ENCODE measurements at regions not wholly inside any gene's neighbourhood (a gene's known extent, or its start where the extent isn't known, plus 50 kb on each side); places are given as distances from the start of the nearest gene placed in this dataset.

- no peaks in the 10 kb centered on the region for H3K36me3 Mint-ChIP-seq (ENCODE audit: low read depth, unreplicated experiment)
- DNase-seq (ENCODE audit: low spot score): no peak
- no peak overlapping the region for H3K4me3 Mint-ChIP-seq (ENCODE audit: unreplicated experiment)
- H3K27me3 Mint-ChIP-seq (ENCODE audit: unreplicated experiment): no peaks in the 10 kb centered on the region
- no peak overlapping the region for H3K27ac Mint-ChIP-seq (ENCODE audit: unreplicated experiment)
- TF ChIP-seq CTCF (IDR thresholded peaks at IDR 0.05; ENCODE audit: unreplicated experiment): no peak
- no peaks in the 10 kb centered on the region for H3K9me3 Mint-ChIP-seq (ENCODE audit: unreplicated experiment)
- no peaks in the 10 kb centered on the region for H3K4me1 Mint-ChIP-seq (ENCODE audit: unreplicated experiment)
These were observed 145.9 kb upstream of the FST start for GRCh38 chr5:53334431-53334941.

GRCh38 chr5:53335115-53335514, 145.3 kb upstream of the FST start:
- no peak for TF ChIP-seq CTCF (IDR thresholded peaks at IDR 0.05; ENCODE audit: unreplicated experiment)
- Mint-ChIP-seq H3K4me1 (ENCODE audit: unreplicated experiment) (no peaks in the 10 kb centered on the region), H3K9me3 (ENCODE audit: unreplicated experiment) (no peaks in the 10 kb centered on the region), H3K27ac (ENCODE audit: unreplicated experiment) (no peak overlapping the region), H3K27me3 (ENCODE audit: unreplicated experiment) (no peaks in the 10 kb centered on the region), H3K4me3 (ENCODE audit: unreplicated experiment) (no peak overlapping the region), H3K36me3 (ENCODE audit: low read depth, unreplicated experiment) (no peaks in the 10 kb centered on the region)
- peak; percentile 15 for DNase-seq (ENCODE audit: low spot score)

GRCh38 chr5:53337827-53338226, 142.6 kb upstream of the FST start:
- H3K27me3 Mint-ChIP-seq (ENCODE audit: unreplicated experiment): peaks cover 1% of the 10 kb centered on the region
- no peak for TF ChIP-seq CTCF (IDR thresholded peaks at IDR 0.05; ENCODE audit: unreplicated experiment)
- H3K4me1 Mint-ChIP-seq (ENCODE audit: unreplicated experiment): no peaks in the 10 kb centered on the region
- no peak overlapping the region for H3K27ac Mint-ChIP-seq (ENCODE audit: unreplicated experiment)
- H3K4me3 Mint-ChIP-seq (ENCODE audit: unreplicated experiment): no peak overlapping the region
- no peak for DNase-seq (ENCODE audit: low spot score)
- no peaks in the 10 kb centered on the region for H3K9me3 Mint-ChIP-seq (ENCODE audit: unreplicated experiment)
- no peaks in the 10 kb centered on the region for H3K36me3 Mint-ChIP-seq (ENCODE audit: low read depth, unreplicated experiment)

GRCh38 chr5:53338971-53339370, 141.5 kb upstream of the FST start:
- H3K4me3 Mint-ChIP-seq (ENCODE audit: unreplicated experiment): no peak overlapping the region
- peaks cover 1% of the 10 kb centered on the region for H3K27me3 Mint-ChIP-seq (ENCODE audit: unreplicated experiment)
- H3K36me3 Mint-ChIP-seq (ENCODE audit: low read depth, unreplicated experiment): no peaks in the 10 kb centered on the region
- no peak overlapping the region for H3K27ac Mint-ChIP-seq (ENCODE audit: unreplicated experiment)
- H3K4me1 Mint-ChIP-seq (ENCODE audit: unreplicated experiment): no peaks in the 10 kb centered on the region
- no peak for TF ChIP-seq CTCF (IDR thresholded peaks at IDR 0.05; ENCODE audit: unreplicated experiment)
- no peak for DNase-seq (ENCODE audit: low spot score)
- H3K9me3 Mint-ChIP-seq (ENCODE audit: unreplicated experiment): no peaks in the 10 kb centered on the region

- TF ChIP-seq CTCF (IDR thresholded peaks at IDR 0.05; ENCODE audit: unreplicated experiment): no peak
- Mint-ChIP-seq H3K27me3 (ENCODE audit: unreplicated experiment) (peaks cover 1% of the 10 kb centered on the region), H3K4me3 (ENCODE audit: unreplicated experiment) (no peak overlapping the region), H3K36me3 (ENCODE audit: low read depth, unreplicated experiment) (no peaks in the 10 kb centered on the region), H3K4me1 (ENCODE audit: unreplicated experiment) (no peaks in the 10 kb centered on the region), H3K27ac (ENCODE audit: unreplicated experiment) (no peak overlapping the region), H3K9me3 (ENCODE audit: unreplicated experiment) (no peaks in the 10 kb centered on the region)
- no peak for DNase-seq (ENCODE audit: low spot score)
These were observed 140.4 kb upstream of the FST start for GRCh38 chr5:53339962-53340540.
